Endothelial cell of umbilical vein (primary cell): ENCODE measurements at regions not wholly inside any gene's neighbourhood (a gene's known extent, or its start where the extent isn't known, plus 50 kb on each side); places are given as distances from the start of the nearest gene placed in this dataset.

ENCODE experiments used
- BruUV-seq: library from RNA; stranded (reverse); fragments of 400-500 nt; replicated peaks from 2 replicates; lab custom pipeline; 2021; lab: Mats Ljungman, UMichigan
- CTCF ChIA-PET: fragments of 300-600, 350-600 bp; sonication (Branson Sonifier 250); formaldehyde crosslinking; loops from one replicate; lab custom pipeline; 2021; ENCODE audit warnings: antibody characterized with exemption, inconsistent platforms; lab: Charles Lee
- POLR2A ChIA-PET: fragments of 300-600, 350-600 bp; sonication (Branson Sonifier 250); formaldehyde crosslinking; loops from one replicate; lab custom pipeline; 2021; ENCODE audit warnings: antibody characterized with exemption, inconsistent platforms; lab: Charles Lee
- DNase-seq: peaks from one replicate; pipeline ENCODE4 v3.0.0-alpha.2; 2011; ENCODE audit warnings: low read depth, low spot score
- FAIRE-seq: peaks from 2 replicates; lab custom pipeline; 2011; peaks lifted over from hg19 to GRCh38; lab: Jason Lieb, UNC
- H2AFZ ChIP-seq: 2 replicates; pipeline ENCODE4 v1.6.0; 2012; ENCODE audit warnings: low read depth, low read length, control low read depth, inconsistent platforms
- H3K27ac ChIP-seq: 2 replicates; pipeline ENCODE4 v1.5.1; 2011; ENCODE audit warnings: low read depth, mild to moderate bottlenecking, control low read depth, low read length, moderate library complexity; ENCODE audit not compliant: insufficient read depth
- H3K27me3 ChIP-seq, 2 experiments: 2 replicates each; pipeline versions ENCODE4 v1.6.0 to v1.6.1; 2011; ENCODE audit warnings: low read length in 2 of 2, mixed read lengths in 1 of 2; ENCODE audit not compliant: control insufficient read depth in 2 of 2, insufficient read depth in 2 of 2
- H3K36me3 ChIP-seq, 2 experiments: 2 replicates in 1 of 2; 3 replicates in 1 of 2; pipeline ENCODE4 v1.5.1; 2011; ENCODE audit warnings: low read length in 2 of 2, mild to moderate bottlenecking in 1 of 2, moderate library complexity in 1 of 2; ENCODE audit not compliant: control insufficient read depth in 2 of 2, insufficient read depth in 2 of 2; ENCODE audit errors: extremely low read depth in 1 of 2
- H3K4me1 ChIP-seq: 3 replicates; pipeline ENCODE4 v1.5.1; 2011; ENCODE audit warnings: mild to moderate bottlenecking, low read length; ENCODE audit not compliant: control insufficient read depth, insufficient read depth; ENCODE audit errors: extremely low read depth
- H3K4me2 ChIP-seq: 2 replicates; pipeline ENCODE4 v1.6.1; 2011; ENCODE audit warnings: low read length, control low read depth, mixed read lengths; ENCODE audit not compliant: insufficient read depth
- H3K4me3 ChIP-seq, 3 experiments: fragments of 200-600 bp in 1 of 3; sonication (generic), shearing (Covaris generic) in 1 of 3; replicated peaks in 1 of 3; 2 replicates each; pipeline ENCODE4 v1.5.1; 2011 to 2016; ENCODE audit warnings: control low read depth in 3 of 3, low read length in 3 of 3, mild to moderate bottlenecking in 2 of 3, inconsistent platforms in 1 of 3, low read depth in 1 of 3, moderate library complexity in 1 of 3; ENCODE audit not compliant: insufficient read depth in 1 of 3
- H3K79me2 ChIP-seq: 2 replicates; pipeline ENCODE4 v1.6.0; 2012; ENCODE audit warnings: low read length, inconsistent platforms; ENCODE audit not compliant: control insufficient read depth, insufficient read depth
- H3K9ac ChIP-seq: replicated peaks from 2 replicates; pipeline ENCODE3; 2011; ENCODE audit warnings: low read length, control low read depth; ENCODE audit not compliant: insufficient read depth; ENCODE audit errors: extremely low read depth
- H3K9me1 ChIP-seq: replicated peaks from 3 replicates; pipeline ENCODE4 v1.6.0; 2011; ENCODE audit warnings: mild to moderate bottlenecking, low read length; ENCODE audit not compliant: control insufficient read depth, insufficient read depth; ENCODE audit errors: extremely low read depth
- H3K9me3 ChIP-seq: replicated peaks from 2 replicates; pipeline ENCODE4 v1.5.1; 2012; ENCODE audit warnings: low read length, inconsistent platforms; ENCODE audit not compliant: control insufficient read depth, insufficient read depth
- H4K20me1 ChIP-seq: replicated peaks from 2 replicates; pipeline ENCODE3; 2011; ENCODE audit warnings: mild to moderate bottlenecking, low read length; ENCODE audit not compliant: control insufficient read depth, insufficient read depth; ENCODE audit errors: extremely low read depth
- EZH2 ChIP-seq: IDR thresholded peaks from 2 replicates; pipeline ENCODE4 v1.6.1; 2012; ENCODE audit warnings: borderline replicate concordance, low read depth, mild to moderate bottlenecking, moderate library complexity, low read length, inconsistent platforms; ENCODE audit not compliant: severe bottlenecking
- FOS ChIP-seq: IDR thresholded peaks from 2 replicates; pipeline ENCODE4 v1.6.1; 2011; ENCODE audit warnings: mild to moderate bottlenecking, low read length, moderate library complexity, borderline replicate concordance; ENCODE audit not compliant: insufficient read depth
- GATA2 ChIP-seq: IDR thresholded peaks from 2 replicates; pipeline ENCODE4 v1.7.0; 2011; ENCODE audit warnings: low read depth, mild to moderate bottlenecking, moderate library complexity, mixed read lengths, low read length; ENCODE audit not compliant: insufficient read length, insufficient read depth
- JUN ChIP-seq: IDR thresholded peaks from 2 replicates; pipeline ENCODE4 v1.6.1; 2011; ENCODE audit warnings: borderline replicate concordance, low read depth; ENCODE audit not compliant: insufficient read length, insufficient read depth
- MAX ChIP-seq: IDR thresholded peaks from 2 replicates; pipeline ENCODE4 v1.6.1; 2011; ENCODE audit not compliant: insufficient read depth, insufficient read length
- MYC ChIP-seq: IDR thresholded peaks from one replicate; pipeline ENCODE4 v1.6.1; 2011; ENCODE audit warnings: mild to moderate bottlenecking, low read depth, low read length
- POLR2A ChIP-seq: IDR thresholded peaks from 2 replicates; pipeline ENCODE4 v1.6.1; 2012; ENCODE audit warnings: low read depth, mild to moderate bottlenecking, control low read depth, low read length
- POLR2AphosphoS5 ChIP-seq: IDR thresholded peaks from 2 replicates; pipeline ENCODE4 v1.6.1; 2012; ENCODE audit warnings: low read depth, mild to moderate bottlenecking, control low read depth, low read length, moderate library complexity; ENCODE audit not compliant: insufficient read depth
- dilution Hi-C: fragments of 300-500 bp; cut with MboI; formaldehyde crosslinking; loops from one replicate; pipeline ENCODE4 v1.15.0; 2019; ENCODE audit warnings: low sequenced_read_pairs; ENCODE audit not compliant: extremely low pct_ligation_motif_present
- intact Hi-C: fragments of 100-400 bp; cut with micrococcal nuclease; formaldehyde crosslinking; loops from one replicate; pipeline ENCODE4 v1.10.0; 2022
- TF ChIP-seq, protein P1 (sequence below), 2 donors: IDR thresholded peaks; 1 replicate in 1 of 2; 2 replicates in 1 of 2; pipeline ENCODE4 v1.5.1; 2011; ENCODE audit warnings: low read length in 2 of 2, mild to moderate bottlenecking in 2 of 2, moderate library complexity in 2 of 2, control low read depth in 1 of 2, inconsistent platforms in 1 of 2, low read depth in 1 of 2; ENCODE audit not compliant: insufficient read depth in 1 of 2; ENCODE audit errors: extremely low read depth in 1 of 2

GRCh38 chr7:98495200-98495955, 94.5 kb upstream of the BAIAP2L1 start:
- CTCF ChIA-PET = no interaction called here
- dilution Hi-C loops = no loop called here
- no peak for FAIRE-seq

More at GRCh38 chr7:98495200-98495955, 94.5 kb upstream of the BAIAP2L1 start:
- BruUV-seq = no TSS peak
- Histone ChIP-seq H4K20me1 (no peaks in the 10 kb centered on the region), H3K27ac (no peak overlapping the region), H3K9ac (no peak overlapping the region), H3K4me2 (no peak overlapping the region), H3K9me1 (no peaks in the 10 kb centered on the region), H3K4me3 (no peak overlapping the region), H3K36me3 (no peaks in the 10 kb centered on the region), H3K79me2 (no peaks in the 10 kb centered on the region), H2AFZ (no peak overlapping the region), H3K27me3 (no peaks in the 10 kb centered on the region), H3K4me1 (no peaks in the 10 kb centered on the region), H3K9me3 (peaks cover 2% of the 10 kb centered on the region)
- POLR2A ChIA-PET = no interaction called here
- no peak for DNase-seq
- intact Hi-C loops = no loop called here
- TF ChIP-seq EZH2 (no peak), JUN (no peak), POLR2AphosphoS5 (no peak), POLR2A (no peak), FOS (no peak), GATA2 (no peak), MAX (no peak), MYC (no peak)
- TF ChIP-seq, protein P1, sequence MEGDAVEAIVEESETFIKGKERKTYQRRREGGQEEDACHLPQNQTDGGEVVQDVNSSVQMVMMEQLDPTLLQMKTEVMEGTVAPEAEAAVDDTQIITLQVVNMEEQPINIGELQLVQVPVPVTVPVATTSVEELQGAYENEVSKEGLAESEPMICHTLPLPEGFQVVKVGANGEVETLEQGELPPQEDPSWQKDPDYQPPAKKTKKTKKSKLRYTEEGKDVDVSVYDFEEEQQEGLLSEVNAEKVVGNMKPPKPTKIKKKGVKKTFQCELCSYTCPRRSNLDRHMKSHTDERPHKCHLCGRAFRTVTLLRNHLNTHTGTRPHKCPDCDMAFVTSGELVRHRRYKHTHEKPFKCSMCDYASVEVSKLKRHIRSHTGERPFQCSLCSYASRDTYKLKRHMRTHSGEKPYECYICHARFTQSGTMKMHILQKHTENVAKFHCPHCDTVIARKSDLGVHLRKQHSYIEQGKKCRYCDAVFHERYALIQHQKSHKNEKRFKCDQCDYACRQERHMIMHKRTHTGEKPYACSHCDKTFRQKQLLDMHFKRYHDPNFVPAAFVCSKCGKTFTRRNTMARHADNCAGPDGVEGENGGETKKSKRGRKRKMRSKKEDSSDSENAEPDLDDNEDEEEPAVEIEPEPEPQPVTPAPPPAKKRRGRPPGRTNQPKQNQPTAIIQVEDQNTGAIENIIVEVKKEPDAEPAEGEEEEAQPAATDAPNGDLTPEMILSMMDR (IDR thresholded peaks at IDR 0.05; ENCODE audit: extremely low read depth in 1 of 2, insufficient read depth in 1 of 2, low read depth in 1 of 2, low read length in 2 of 2) = no peak
